PFSK-1 (cell line): ENCODE measurements at regions not wholly inside any gene's neighbourhood (a gene's known extent, or its start where the extent isn't known, plus 50 kb on each side); places are given as distances from the start of the nearest gene placed in this dataset.

Experiments
- FOXP2 ChIP-seq: optimal IDR thresholded peaks from 2 replicates; pipeline ENCODE3; 2011; ENCODE audit warnings: borderline replicate concordance, control low read depth, inconsistent platforms; ENCODE audit not compliant: insufficient read depth; ENCODE audit errors: extremely low read length, extremely low read depth
- POLR2AphosphoS5 ChIP-seq: IDR thresholded peaks from 2 replicates; pipeline ENCODE4 v1.6.1; 2012; ENCODE audit warnings: low read depth, mild to moderate bottlenecking, control low read depth, low read length, moderate library complexity
- SIN3A ChIP-seq: IDR thresholded peaks from 2 replicates; pipeline ENCODE4 v1.6.1; 2012; ENCODE audit warnings: mild to moderate bottlenecking, low read length, moderate library complexity, borderline replicate concordance; ENCODE audit not compliant: insufficient read depth
- TAF1 ChIP-seq: IDR thresholded peaks from 2 replicates; pipeline ENCODE4 v1.6.1; 2012; ENCODE audit warnings: low read length, control low read depth, borderline replicate concordance; ENCODE audit not compliant: insufficient read depth
- TF ChIP-seq, protein P1 (sequence below), 2 experiments: IDR thresholded peaks; 2 replicates each; pipeline versions ENCODE4 v1.6.1 to v1.8.0; 2011 to 2012; ENCODE audit warnings: low read depth in 2 of 2, low read length in 2 of 2, control low read depth in 1 of 2, inconsistent platforms in 1 of 2, mild to moderate bottlenecking in 1 of 2, moderate library complexity in 1 of 2; ENCODE audit not compliant: insufficient read depth in 1 of 2

DNA sequence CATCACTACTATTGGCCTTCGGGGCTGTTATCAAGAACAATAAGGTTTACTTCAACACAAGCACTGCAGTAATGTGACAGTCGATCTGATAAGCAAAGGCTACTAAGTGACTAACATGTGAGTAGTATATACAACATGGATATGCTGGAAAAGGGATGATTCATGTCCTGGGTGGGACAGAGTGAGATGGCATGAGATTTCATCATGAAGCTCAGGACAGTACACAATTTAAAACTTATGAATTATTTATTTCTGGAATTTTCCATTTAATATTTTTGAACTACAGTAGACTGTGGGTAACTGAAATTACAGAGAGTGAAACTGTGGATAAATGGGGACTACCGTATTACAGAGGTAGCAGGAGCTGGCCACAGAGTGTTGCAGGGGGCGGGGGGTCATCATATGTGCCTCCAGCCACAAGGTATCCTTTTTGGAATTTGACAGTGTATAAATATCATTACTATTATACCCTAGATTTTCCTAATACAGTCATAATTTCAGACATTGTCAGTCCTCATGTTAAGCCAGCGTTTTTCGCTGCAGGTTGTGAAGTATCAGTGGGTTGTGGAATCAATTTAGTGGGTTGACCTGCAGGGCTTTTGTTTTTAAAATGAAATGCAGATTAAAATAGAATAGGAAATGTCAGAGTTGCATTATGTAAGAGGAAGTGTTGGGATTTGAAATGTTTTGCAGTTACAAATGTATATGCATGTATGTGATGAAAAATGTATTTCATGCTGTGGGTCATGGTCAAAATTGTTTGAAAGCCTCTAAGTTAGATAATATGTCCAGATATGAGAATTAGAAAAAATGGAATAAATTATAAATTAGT lies 148.0 kb upstream of the NUDT4 start:
- TF ChIP-seq SIN3A (no peak), POLR2AphosphoS5 (no peak), FOXP2 (no peak), TAF1 (no peak)
- TF ChIP-seq, protein P1, sequence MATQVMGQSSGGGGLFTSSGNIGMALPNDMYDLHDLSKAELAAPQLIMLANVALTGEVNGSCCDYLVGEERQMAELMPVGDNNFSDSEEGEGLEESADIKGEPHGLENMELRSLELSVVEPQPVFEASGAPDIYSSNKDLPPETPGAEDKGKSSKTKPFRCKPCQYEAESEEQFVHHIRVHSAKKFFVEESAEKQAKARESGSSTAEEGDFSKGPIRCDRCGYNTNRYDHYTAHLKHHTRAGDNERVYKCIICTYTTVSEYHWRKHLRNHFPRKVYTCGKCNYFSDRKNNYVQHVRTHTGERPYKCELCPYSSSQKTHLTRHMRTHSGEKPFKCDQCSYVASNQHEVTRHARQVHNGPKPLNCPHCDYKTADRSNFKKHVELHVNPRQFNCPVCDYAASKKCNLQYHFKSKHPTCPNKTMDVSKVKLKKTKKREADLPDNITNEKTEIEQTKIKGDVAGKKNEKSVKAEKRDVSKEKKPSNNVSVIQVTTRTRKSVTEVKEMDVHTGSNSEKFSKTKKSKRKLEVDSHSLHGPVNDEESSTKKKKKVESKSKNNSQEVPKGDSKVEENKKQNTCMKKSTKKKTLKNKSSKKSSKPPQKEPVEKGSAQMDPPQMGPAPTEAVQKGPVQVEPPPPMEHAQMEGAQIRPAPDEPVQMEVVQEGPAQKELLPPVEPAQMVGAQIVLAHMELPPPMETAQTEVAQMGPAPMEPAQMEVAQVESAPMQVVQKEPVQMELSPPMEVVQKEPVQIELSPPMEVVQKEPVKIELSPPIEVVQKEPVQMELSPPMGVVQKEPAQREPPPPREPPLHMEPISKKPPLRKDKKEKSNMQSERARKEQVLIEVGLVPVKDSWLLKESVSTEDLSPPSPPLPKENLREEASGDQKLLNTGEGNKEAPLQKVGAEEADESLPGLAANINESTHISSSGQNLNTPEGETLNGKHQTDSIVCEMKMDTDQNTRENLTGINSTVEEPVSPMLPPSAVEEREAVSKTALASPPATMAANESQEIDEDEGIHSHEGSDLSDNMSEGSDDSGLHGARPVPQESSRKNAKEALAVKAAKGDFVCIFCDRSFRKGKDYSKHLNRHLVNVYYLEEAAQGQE (IDR thresholded peaks at IDR 0.05; ENCODE audit: insufficient read depth in 1 of 2, low read depth in 2 of 2, low read length in 2 of 2), result no peak

- TF ChIP-seq, protein P1 (IDR thresholded peaks at IDR 0.05; ENCODE audit: insufficient read depth in 1 of 2, low read depth in 2 of 2, low read length in 2 of 2), result no peak
- TF ChIP-seq FOXP2 (no peak), POLR2AphosphoS5 (no peak), TAF1 (no peak), SIN3A (no peak)
These were observed 147.4 kb upstream of the NUDT4 start for GRCh38 chr12:93230326-93230720.

GRCh38 chr12:93231938-93232337 lies 145.8 kb upstream of the NUDT4 start:
- TF ChIP-seq, protein P1 (IDR thresholded peaks at IDR 0.05; ENCODE audit: insufficient read depth in 1 of 2, low read depth in 2 of 2, low read length in 2 of 2), result no peak
- TF ChIP-seq SIN3A (no peak), POLR2AphosphoS5 (no peak), TAF1 (no peak), FOXP2 (no peak)

DNA sequence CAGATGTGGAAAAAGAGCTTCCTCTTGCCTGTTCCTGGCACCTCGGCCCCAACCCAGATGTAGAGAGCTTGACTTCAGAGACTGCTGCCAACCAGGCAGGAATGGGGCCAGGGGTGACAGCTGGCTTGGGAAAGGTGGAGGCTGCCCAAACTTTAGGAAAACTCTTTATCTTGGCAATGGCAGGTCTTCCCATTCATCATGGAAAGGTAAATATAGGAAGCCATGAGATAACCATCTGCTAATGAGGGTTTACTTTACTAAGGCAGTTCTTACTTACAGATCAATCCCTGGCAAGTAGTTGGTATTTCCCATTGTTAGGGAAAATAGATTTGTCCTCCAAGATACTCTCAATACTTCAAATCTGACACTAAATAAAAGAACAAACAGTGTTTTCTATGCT lies 143.1 kb upstream of the NUDT4 start:
- no peak for TF ChIP-seq FOXP2
- TF ChIP-seq POLR2AphosphoS5, result no peak
- TF ChIP-seq TAF1, result no peak
- TF ChIP-seq SIN3A, result no peak
- TF ChIP-seq, protein P1 (IDR thresholded peaks at IDR 0.05; ENCODE audit: insufficient read depth in 1 of 2, low read depth in 2 of 2, low read length in 2 of 2), result no peak
